ENCODE measurements at regions not wholly inside any gene's neighbourhood (a gene's known extent, or its start where the extent isn't known, plus 50 kb on each side); places are given as distances from the start of the nearest gene placed in this dataset.

GRCh38 chr14:87879389-87879788 is 113.6 kb downstream of the GALC start:
- TF ChIP-seq CTCF (IDR thresholded peaks at IDR 0.05; ENCODE audit: low read length) = no peak
- TF ChIP-seq EZH2 (optimal IDR thresholded peaks at IDR 0.05; ENCODE audit: low read depth, low read length) = no peak
- TF ChIP-seq EZH2phosphoT487 (IDR thresholded peaks at IDR 0.05; ENCODE audit: low read length) = no peak
